Putamen (tissue), 1 donor: ENCODE measurements at regions not wholly inside any gene's neighbourhood (a gene's known extent, or its start where the extent isn't known, plus 50 kb on each side); places are given as distances from the start of the nearest gene placed in this dataset.
"Not testable (repeated sequence)": the region's sequence is repeated elsewhere in the genome, so short reads cannot be mapped to it uniquely, and the experiment has no call there.

ENCODE experiments used
- DNase-seq: peaks from one replicate; pipeline ENCODE4 v3.0.0-alpha.2; 2016; ENCODE audit warnings: low spot score

DNA sequence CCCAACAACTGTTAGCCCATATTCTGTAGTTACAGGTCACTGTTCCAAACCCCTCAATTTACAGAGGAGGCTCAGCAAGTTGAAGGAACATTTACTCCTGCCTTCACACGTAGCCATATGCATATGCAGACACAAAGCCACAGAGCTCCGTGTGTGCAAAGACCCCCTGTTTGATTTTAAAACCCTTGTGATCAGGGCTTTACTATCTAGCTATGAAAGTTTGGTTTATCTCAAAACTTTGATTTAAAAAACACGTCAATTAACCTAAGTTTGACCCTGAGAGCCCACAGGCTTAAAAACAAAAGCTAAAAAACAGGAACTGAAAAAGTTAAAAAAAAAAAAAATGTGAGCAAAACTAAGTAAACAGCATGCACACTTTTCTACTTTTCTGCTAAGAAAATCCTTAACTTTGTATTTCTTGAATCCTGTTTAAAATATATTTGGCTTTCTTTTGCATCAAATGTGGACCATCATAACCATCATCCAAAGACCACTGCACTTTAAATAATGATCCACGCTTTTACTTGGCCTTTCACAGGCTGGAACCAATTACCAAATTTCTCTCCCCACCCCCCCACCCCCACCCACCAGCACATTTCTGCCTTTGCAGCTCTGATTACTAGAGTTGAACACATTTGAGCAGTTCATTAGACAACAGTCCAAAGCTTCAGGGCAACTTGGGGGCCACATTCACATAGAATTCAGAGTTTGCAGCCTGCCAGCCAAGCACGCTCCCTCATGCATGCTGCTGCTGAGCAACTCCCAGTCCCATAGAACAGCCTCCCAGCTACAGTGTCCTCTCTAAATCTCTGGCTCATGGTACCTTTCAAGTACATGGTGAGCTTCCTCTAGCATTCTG, 128.8 kb upstream of the MAP3K1 start:
- DNase-seq: no peak

DNA sequence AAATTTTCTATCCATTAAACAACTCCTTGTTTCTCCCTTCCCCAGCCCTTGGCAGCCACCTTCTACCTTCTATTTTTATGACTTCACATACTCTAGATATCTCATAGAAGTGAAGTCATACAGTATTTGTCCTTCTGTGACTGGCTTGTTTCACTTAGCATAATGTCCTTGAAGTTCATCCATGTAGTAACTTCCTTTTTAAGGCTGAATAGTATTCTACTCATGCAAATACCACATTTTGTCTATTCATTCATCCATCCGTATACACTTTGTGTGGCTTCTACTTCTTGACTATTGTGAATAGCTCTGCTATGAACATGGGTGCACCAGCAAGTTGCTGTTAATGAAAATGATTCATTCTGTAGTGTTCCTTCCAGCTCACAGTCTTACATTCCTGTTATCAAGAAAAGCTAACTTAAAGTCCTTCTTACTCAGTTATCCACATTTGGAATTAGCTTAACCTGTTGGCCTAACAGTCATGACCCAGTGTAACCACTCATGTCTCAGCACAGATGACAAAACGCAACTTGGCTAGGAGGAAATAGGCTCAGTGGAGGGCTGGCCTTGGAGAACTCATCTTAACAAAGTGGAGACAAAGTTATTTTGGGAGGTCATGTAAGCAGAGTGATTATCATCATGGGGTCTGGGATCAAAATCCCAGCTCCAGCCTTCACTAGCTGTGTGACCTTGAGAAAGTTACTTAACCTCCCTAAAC, 129.7 kb upstream of the MAP3K1 start:
- DNase-seq: no peak

DNA sequence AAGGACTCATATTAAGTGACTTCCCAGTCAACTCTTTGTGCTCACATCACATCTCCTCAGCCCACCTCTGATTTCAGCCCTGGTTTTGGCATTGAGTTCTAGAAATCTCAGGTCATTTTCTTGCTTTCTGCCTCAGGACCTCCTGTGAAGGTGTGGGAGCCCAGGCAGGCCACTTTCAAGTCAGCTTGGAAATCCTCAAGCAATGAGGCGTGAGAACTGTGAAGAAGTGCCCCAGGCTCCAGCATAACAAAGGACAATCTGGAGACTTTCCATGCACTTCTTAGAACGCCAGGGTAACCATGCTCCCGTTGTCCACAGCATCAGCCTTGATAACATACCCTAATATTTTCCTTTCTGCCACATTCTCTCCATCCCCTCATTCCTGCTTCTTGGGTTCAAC, 131.2 kb upstream of the MAP3K1 start:
- no peak for DNase-seq

DNA sequence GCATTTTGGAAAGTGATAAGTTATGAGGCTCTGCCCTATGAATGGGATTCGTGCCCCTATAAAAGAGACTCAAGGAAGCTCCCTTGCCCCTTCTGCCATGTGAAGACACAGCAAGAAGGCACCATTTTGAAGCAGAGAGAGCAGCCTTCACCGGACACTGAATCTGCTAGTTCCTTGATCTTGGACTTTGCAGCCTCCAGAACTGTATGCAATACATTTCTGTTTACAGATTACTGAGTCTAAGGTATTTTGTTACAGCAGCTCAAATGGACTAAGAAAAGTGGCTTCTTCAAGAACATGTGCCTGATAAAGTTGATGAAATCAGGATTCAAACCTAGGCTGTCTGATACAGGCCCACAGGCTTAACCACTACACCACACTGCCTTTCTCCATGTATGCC, 131.6 kb upstream of the MAP3K1 start:
- no peak for DNase-seq

DNA sequence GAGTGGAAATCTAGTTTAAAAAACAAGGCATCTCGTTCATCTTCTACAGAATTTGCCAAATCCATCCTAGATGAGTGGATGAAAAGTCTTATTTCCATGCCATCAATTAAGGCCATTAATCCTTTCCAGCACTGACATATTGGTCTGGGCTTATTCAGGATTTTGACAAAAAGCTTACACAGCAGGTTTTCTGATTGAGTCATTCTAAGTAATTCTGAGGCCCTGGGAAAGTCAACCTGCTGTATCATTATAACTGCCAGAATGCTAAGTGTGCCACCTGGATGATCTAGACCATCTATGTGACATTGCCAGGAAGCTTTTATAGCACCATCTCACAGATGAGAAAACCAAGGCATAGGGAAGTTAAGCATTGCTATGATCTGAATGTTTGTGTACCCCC, 132.1 kb upstream of the MAP3K1 start:
- no peak for DNase-seq

DNA sequence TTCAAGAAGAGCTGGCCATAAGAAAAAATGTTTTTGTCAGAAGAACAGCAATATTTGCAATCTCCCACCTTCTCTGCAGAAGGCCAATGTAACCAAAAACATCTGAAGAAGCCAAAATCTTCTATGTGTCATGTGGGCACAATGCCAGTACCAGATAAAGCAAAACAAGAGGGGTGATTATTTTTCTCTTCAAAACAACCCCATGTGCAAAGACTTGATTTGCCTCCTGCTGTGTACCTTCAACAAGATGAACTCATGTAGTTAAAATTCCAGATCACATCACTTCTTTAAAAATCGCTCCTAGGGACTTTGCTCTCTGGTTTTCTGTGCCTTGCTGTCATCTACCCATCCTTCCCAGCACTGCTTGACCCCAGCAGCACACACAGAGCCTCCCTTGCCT, 134.0 kb upstream of the MAP3K1 start:
- no peak for DNase-seq

DNA sequence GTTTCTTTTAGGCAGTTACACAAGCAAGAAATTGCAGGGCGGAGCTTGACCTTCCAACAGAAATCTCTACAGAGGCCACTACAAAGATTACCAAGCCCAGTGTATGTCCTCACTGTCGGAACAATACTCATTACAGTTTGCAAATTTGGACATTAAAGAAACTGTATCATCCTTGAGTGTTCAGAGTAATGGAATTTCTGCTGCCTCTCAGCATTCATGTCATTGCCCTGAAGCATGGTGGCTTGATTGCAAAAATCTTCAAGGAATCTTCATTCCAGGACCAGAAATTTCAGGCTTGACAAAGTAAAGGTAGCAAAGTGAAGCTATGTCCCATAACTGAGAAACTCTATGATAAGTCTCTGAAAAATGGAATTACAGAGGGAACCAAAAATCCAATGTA, 134.6 kb upstream of the MAP3K1 start:
- no peak for DNase-seq

DNA sequence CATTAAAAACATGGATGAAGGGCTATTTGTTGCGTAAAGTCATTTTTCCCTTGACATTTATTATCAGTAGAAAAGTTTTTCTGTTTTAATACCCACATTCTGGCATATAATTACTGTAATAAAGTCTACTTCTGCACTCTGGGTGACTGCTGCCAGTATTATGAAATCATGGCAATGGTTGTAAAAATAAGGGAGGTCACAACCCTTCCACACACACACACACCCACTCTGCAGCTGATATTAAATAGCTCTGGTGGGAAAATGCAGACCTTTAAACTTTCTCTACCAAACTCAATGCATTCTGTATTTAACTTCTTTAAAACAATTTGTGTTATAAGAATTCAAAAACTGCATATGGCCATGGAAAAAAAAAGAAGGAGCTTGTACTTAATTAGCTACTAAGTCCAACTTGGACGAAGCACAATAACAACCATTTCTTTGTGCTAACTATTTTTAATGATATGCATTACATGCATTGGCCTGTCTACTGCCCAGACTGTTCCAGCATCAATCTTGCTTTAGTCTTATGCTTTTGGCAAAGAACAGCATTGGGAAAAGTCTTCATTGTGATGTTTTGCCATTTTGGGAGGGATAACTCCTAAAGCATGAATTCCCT, 137.6 kb upstream of the MAP3K1 start:
- no peak for DNase-seq

DNA sequence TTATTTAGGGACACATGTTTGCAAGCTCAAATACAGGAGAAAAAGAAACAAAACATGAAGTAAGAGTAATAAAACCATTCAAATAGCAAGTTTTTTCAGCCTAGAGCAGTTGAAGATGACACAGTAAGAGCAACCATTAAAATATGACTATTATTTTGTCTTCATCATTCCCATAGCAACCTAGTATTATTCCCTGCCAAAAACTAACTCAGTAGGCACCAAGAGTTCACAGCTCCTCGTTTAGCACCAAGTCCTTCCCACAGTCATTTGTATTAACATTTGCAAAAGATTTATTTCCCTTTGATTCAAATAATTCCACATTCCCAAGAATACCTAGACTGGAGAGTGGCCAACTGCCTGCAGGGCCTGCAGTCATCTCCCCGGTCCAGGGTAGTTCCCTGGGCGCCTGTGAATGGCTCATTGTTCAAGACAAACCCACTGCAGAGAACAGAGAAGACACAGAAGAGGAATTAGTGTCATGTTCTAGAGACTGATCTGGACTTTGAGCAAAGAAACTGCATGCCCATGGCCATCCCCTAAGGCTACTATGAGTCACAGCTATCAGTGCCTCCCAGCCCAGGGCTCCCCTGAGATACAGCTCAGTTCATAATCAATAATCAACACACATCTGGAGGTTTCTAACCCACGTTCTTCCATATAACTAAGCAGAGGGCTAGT, 139.1 kb upstream of the MAP3K1 start:
- no peak for DNase-seq

DNA sequence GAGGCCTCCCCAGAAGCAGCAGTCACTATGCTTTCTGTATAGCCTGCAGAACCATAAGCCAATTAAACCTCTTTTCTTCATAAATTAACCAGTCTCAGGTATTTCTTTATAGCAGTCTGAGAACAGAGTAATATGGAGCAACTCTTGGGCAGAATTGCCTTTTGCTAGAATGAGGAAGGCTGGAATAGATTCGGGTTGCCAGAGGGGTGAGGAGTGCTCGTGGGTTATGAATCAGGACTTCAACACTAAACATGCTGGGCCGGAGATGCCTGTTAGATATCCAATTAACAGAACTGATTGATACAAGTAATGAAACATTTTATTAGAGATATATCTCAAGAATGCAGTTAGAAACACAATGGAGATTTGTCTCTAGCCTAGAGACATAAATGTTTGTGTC, 140.9 kb upstream of the MAP3K1 start:
- no peak for DNase-seq

DNA sequence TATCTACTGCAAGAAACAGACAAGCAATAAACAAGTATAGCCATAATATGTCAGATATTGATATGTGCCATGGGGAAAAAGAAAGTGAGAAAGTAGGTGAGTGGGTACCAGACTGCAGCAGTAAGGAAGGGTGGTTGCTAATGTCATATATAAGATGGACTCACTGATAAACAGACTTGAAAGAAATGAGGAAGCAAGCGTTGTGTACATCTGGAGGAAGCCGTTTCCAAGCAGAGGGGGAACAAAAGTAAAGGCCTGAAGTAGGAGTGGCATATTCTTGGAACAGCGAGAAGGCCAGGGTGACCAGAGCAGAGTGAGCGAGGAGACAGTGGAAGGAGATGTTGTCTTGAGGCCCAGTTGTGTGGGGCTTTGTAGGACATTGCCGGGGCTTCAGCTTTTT, 142.2 kb upstream of the MAP3K1 start:
- no peak for DNase-seq

DNA sequence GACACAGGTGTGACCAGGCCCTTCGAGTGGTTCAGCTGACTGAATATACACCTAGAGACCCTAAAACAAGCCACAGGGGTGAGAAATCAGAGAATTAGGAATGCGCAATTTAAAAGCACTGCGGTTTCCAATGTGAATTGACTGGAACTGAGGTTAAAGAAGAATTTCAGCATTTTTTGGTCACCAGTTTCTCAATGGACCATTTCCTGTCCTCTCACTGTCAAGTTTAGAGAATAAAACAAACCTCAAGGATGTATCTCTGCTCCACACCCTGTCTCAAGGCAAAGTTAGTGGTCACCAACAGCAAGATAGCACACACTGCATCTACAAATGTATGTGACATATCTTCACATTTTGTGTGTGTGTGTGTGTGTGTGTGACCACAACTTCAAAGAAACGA, 143.8 kb upstream of the MAP3K1 start:
- DNase-seq: no peak

DNA sequence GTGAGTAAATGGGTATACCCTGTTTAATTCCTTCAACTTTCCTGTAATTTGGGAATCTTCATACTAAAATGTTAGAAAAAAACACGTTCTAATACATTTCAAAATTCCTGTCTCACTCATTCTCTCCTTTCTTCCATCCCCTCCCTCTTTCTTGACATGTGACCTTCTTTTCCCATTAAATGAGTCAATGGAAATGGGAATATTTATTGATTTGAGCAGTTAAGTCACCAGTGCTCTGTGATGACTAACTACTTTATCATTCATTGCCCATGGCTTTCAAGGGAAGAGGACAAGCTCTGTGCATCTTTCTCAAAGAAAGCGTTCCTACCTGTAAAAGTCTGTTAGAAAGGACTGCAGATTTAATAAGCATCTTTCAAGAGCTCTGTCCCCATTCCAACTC, 144.4 kb upstream of the MAP3K1 start:
- no peak for DNase-seq

DNA sequence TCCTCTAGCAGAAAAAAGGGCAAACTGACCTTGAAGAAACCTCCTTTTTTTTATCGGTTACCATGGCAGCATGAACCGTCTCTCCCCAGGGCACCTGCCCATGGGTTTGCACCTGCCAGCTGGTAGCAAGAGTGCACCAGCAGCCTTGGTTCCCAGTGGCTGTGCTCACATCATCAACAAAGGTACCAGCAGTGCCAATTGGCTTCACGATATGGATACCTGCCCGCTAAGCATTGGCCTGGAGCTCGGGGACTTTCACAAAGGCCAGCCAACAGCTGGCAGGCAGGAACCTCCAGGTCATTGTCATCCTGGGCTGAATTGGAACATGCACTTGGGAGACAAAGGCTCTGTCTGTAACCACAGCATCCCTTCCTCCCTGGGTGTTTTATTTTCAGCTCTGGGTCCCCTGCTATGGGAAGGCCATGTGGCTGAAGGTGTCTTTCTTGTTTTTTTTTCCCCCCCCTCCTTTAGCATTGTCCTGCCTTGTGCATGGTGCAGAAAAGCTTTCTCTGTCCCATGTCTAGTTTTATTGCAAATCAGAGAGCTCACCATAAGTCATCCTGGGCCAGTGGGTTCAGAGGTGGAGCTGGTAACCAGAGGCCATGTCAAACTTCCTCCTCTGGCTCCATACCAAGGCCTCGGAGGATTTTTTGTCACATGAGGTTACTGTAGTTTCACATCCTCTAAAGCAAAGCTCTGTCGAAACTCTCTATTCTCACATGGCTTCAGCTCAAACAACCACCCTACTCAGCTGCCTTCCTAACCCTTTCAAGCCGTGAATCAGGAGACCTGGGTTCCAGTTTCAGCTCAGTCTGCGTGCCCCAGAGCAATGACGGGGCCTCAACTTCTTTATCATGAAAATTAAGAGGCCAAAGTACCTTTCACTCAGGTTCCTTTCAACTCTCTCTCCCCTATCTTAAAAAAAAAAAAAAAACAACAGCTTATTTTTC, 145.5 kb upstream of the MAP3K1 start:
- DNase-seq: peak; percentile 45

DNA sequence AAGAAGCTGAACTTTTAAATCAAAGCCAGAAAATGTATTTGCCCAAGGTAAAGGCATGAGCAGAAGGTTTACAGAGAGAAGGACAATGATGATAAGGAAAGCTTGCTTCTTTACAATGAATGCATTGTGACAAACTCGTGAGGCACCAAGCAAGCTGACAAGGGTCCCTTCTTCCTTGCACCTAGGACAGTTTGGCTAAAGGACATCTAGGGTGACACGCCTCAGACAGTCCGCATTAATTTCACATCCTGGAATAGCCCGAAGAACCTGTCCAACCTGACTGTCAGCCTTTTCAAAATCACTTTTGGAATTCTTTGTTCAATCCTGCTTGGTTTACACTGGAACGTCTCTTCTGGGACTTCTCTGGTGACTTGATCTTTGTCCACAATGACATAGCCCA, 146.4 kb upstream of the MAP3K1 start:
- DNase-seq: no peak

DNA sequence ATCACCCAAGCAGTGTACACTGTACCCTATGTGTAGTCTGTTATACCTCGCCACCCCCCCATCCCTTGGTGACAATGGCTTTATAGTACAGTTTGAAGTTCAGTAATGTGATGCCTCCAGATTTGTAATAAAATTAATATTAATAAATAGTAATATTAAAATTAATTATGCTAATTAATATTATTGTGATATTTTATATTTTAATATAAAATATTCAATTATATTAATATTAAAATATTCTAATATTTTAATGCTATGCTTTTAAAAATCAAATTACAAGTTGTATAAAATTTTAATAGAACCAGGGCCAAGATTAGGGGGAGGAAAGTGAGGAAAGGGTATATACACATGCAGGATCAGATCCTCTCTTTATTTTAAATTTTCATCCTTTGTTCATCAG, 147.7 kb upstream of the MAP3K1 start:
- no peak for DNase-seq

DNA sequence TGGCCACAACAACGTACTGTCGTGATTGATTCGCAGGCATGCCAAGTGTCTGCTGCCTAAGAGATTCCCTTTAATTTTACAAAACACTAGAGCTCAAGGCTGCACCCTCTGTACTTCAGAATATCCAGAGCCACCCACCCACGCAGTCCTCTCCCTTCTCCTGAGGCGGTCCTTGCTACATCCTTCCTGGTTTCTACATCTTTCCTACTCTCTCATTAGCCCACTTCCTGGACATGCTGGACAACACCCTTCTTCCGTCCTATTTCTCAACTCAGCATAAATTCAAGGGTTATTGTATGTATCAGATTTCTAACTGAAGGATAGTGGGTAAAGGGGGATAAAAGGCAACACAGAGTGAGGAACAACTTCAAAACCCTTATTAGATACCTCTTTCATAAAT, 148.4 kb upstream of the MAP3K1 start:
- no peak for DNase-seq

DNA sequence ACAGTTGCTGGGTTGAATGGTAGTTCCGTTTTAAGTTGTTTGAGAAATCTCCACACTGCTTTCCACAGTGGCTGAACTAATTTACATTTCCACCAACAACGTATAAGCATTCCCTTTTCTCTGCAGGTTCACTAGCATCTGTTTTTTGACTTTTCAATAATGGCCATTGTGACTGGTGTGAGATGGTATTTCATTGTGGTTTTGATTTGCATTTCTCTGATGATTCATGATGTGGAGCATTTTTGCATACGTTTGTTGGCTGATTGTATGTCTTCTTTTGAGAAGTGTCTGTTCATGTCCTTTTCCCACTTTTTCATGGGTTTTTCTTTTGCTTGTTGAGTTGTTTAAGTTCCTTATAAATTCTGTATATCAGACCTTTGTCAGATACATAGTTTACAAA, 150.2 kb upstream of the MAP3K1 start:
- not testable (repeated sequence) for DNase-seq

DNA sequence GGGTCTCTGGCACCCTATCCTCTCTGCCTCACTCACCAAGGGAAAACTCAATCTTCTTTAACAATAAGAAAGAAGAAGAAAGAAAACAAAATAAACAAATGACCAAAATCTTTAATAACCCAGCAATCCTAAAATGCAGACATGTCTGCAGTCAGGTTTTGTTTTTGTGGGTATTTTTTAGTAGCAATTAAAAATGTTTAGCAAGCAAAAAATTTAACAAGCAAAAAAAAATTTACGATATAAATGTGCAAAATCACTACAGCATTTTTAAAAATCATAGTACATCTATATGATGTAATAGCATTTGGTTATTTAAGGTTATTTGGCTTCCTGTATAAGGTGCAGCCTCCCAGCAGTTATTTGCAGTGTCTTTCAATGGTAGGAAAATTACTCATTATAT, 151.3 kb upstream of the MAP3K1 start:
- DNase-seq: no peak

DNA sequence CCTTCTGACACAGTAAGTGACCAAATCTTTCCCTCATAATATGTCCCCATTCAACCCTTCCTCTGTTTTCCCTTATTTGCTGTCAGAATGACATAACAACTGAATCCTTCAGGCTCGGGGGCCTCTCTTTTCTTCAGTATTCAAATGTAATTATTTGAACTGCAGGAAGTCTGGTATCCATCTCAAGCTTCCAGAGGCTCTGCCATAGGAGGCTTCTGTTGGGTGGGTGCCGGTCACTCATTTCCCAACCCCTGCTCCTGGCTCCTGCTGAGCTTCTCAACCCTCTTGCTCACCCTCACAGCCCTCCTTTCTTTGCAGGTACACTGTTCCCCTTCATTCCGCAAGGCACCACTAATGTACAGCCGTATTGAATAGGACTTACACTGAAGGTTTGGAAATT, 151.8 kb upstream of the MAP3K1 start:
- no peak for DNase-seq

DNA sequence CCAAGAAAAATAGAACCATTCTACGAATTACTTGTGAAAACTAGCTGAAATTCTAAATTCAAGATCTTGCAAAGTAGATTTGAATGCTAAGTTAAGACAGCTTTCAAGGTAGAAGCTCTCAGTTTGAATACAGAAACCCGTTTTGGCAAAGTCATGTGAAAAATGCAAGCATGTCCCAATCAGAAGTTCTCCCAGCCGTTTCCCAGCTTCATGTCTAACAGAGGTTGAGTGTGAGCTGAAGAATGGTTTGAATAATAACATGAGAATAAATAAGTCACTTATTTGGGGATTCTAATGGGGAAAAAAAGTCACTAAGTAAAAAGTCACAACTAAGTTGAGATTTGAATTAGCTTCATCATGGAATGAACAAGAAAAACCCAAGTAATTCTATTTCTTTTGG, 152.5 kb upstream of the MAP3K1 start:
- DNase-seq: no peak

DNA sequence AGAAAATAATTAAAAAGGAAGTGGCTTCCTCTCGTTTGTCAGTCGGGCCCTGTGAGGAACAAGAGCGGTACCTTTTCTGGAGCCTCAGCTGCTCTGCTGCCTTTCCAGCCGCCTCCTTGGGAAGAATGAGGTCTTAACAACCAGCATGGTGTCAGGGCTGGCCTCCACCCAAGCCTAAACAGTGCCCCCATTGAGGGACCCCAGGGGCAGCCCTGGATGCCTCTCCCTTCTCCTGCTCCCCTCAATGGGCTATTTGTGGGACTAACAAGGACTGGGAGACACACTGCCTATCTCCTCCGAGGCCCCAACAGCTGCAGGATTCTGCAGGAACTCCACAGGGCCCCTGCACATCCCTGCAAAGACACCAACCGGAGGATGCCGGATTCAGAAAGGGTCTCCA, 155.4 kb upstream of the MAP3K1 start:
- DNase-seq: peak; percentile 93
